NCI-H146 treated with DMSO at 0.1 percent for 48 hours (cell line): ENCODE measurements at regions not wholly inside any gene's neighbourhood (a gene's known extent, or its start where the extent isn't known, plus 50 kb on each side); places are given as distances from the start of the nearest gene placed in this dataset.

Source experiments
- DNase-seq: peaks from one replicate; lab custom pipeline; 2025; ENCODE audit not compliant: unreplicated experiment; lab: John Stamatoyannopoulos, UW

DNA sequence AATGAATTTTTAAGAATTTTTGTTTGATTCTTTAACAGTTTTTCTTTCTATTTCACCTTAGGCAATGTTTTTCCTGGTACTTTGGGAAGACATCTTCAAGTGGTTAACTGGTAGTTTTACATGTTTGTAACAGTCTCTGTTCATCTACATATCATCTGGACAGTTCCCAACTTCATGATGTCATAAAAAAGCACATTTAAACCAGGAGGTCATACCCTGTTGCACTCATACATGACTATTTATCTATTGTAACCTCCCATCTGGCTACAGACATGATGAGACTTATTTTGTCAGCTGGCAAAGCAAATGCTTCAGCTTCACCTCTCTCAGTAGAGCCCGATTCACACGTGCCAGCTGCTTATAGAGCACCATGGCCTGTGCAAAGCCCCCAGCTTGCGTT, 99.8 kb upstream of the YPEL5 start:
- DNase-seq = no peak

DNA sequence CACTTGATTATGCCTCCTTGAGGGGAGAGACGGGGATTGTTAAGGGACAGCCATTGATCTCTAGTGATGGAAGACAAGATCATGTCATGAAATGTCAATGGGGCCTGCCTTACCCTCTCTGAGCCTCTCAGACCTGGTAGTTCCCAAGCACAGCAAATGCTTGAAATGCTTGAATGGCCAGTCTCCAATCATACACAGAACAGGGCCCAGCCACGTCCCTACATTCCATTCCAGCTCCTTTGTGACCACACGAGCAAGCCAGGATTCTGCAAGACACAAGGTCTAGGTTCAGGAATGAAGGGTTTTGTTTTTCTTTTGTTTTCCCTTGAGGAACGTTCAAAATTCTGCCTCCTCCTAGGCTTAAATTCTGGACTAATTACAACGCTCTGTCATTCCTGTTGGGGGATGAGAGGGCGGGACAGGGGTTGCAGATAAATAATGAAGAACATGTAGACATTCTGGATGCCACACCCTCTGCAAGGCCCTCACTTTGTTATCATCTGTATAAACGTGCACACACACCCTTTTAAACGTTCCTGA, 98.1 kb upstream of the YPEL5 start:
- no peak for DNase-seq

DNA sequence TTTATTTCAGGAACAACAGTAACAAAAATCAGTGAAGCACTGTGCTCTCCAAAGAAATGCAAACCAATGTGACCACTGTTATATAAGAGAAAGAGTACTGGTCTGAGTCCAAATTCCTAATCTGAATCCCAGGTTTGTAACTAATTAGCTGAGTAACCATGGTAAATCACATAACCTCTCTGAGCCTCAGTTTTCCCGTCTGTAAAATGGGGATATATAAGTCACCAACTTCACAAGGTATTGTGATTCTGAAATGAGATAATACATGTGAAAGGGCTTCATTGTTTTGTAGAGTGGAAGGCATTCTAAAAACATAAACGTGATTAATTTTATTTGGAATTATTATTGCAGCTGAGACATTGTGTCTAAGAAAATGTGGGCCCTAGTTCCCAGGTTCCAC, 91.3 kb upstream of the YPEL5 start:
- DNase-seq = no peak

DNA sequence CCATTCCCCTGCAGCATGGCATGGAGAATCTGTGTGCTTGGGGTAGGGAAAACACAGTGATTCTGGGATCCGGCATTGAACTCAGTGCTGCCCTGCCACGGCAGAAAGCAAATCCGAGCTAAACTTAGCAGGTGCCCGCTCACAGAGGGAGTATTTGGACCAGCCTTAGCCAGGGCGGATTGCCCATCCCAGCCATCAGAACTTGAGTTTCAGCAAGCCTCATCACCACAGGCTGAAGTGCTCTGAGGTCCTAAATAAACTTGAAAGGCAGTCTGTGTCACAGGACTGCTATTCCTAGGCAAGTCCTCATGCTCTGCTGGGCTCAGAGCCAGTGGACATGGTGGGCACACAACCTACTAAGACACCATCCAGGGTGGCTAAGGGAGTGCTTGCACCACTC, 86.2 kb upstream of the YPEL5 start:
- DNase-seq = no peak

DNA sequence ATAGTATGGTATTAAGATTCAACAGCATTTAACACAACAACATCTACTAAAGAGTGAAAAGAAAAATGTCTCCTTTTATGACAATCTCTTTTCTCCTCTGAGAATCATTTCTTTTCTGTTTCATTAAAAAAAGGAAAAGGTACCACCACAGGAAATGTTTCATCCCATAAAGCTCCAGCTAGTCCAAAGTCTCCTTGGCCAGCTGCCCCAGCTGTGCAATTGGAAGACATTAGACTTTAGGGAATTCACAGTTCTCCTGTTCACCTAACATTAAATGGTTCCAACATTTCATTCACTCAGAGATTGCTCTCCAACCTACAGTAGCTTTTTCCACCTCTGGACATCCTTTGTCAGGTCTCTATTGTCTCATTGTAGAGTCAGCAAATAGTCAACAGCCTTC, 78.7 kb upstream of the YPEL5 start:
- no peak for DNase-seq

DNA sequence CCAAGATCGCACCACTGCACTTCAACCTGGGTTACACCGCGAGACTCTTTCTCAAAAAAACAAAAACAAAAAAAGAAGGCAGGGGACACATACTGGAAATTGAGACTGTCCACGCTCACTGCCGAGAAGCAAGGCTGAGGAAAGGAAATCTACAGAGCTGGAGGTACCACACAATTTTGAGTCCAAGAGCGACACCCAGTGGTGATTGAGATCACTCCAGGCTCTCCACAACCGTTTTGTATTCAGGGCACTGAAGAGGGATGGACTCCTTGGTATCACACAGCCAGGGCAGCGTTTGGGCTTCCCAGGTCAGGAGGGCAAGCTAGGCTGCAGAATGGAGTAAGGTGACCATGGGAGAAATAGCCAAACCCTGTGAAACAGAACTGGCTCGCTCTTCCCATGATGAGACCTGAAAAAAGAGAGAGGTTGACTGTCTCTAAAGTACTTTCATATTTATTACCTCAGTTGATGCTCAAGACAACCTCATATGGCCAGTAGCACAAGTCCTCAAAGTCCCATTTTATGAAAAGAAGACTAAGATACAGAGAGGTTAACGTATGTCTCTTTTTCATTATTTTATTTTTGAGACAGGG, 74.5 kb upstream of the YPEL5 start:
- peak; percentile 8 for DNase-seq

DNA sequence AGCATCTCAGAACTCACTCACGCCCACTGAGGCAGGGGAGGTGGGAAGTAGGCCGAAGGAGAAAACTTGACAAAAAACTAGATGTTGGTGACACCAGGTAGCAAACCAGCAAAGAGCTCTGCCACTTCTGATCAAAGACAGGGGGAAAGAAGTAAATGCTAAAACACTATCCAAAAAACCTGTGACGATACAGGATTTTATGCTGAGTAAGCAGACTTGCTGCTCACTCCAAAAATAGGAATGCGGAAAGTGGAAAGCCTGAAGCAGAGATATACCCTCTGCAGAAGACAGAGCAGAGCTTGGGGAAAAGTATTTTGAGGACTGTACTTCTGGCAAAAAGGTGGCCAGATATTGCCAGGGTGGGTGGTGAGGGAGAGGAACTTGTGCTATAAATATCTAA, 73.3 kb upstream of the YPEL5 start:
- no peak for DNase-seq

DNA sequence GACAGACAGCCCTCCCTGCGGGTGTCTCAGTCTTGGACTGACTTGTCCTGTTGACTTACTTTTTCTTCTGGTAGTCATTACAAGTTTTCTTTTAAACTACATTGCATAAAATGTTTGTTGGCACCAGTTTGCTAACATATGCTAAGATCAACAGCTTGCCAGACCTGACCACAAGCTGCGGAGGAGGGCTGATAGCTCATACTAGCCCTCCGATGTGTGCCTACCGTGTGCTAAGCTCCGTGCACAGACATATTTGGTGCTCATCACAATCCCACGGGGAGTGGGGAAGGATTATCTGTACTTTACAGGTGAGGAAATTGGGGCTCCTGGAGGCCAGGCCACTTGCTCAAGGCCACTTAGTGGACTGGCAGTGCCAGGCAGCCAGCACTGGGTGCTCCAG, 72.8 kb upstream of the YPEL5 start:
- no peak for DNase-seq

DNA sequence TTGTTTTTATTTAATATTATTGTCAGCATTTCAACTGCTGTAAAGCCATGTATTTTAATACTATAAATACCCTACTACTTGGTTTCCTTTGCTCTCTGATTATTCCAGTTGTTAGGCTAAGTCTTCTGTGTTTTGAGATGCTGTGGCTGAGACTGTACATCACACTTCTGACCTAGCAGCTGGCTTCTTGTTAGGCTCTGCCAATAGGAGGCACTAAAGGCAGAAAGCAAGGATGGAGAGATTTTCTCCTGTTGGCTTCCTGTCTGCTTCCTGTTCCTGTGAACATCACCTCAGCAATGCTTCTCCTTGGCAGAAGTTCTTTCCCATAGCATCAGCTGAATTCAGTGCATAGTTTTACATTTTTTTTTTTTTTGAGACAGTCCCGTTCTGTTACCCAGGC, 68.3 kb upstream of the YPEL5 start:
- DNase-seq = no peak

- no peak for DNase-seq
These were observed 61.9 kb upstream of the YPEL5 start for GRCh38 chr2:30084915-30085314.

DNA sequence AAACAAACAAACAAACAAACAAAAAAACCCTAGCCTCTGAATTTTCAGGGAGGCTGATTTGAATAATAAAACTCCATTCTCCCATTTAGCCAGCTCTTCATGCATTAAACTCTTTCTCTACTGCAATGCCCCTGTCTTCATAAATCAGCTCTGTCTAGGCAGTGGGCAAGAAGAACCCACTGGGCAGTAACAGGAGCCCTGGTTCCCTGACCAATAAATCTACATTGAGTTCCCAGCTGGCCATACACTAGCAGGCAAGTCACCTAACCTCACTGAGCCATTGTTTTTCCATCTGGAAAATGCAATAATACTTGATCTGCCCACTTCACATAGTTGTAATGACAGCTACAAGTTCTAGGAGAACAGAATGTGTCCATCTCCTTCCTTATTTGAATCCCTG, 57.6 kb upstream of the YPEL5 start:
- no peak for DNase-seq

DNA sequence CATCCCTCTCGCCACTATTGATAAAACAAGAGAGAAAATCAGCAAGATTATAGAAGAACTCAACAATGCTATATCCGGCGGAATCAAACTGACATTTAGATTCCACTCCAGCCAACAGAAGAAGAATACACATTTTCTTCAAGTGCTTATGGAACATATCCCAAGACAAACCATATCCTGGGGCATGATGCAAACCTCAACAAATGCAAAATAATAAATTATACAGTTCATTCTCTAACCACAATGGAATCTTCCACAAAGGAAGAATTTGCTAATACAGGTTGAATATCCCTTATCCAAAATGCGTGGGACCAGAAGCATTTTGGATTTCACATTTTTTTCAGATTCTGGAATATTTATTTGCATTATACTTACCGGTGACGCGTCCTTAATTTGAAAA, 51.4 kb upstream of the YPEL5 start:
- DNase-seq = no peak

DNA sequence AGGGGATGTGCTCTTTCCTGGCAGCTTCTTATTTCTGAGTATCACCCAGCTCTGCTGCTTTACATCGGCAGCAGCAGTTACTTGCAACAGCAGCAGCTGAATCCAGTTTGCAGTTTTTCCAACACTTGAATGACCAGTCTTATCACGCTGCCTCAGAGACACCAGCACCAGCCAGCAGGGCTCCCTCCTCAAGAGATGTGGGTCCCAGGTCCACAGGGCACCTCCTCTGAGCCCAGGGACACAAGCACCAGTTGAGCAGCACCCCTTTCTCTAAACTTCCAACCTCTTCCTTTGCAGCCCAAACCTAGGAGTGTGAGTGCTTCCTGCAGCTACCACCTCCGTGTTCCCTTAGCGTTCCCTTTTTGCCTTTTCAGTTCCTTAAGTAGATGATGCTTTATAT, 50.4 kb upstream of the YPEL5 start:
- DNase-seq = no peak
